B cell (primary cell): ENCODE measurements at regions not wholly inside any gene's neighbourhood (a gene's known extent, or its start where the extent isn't known, plus 50 kb on each side); places are given as distances from the start of the nearest gene placed in this dataset.

ENCODE experiments used
- ATAC-seq: fragments of 200-7000 bp; cut with Tn5 transposase; one replicate; pipeline ENCODE4 v1.10.0; 2021; ENCODE audit warnings: low read depth, mild to moderate bottlenecking, moderate number of reproducible peaks, moderate library complexity
- CTCF ChIA-PET: fragments of 350-600 bp; sonication (Branson Sonifier 250); formaldehyde crosslinking; loops from one replicate; lab custom pipeline; 2021; ENCODE audit warnings: antibody characterized with exemption, inconsistent platforms; lab: Charles Lee
- POLR2A ChIA-PET: fragments of 350-600 bp; sonication (Branson Sonifier 250); formaldehyde crosslinking; loops from one replicate; lab custom pipeline; 2021; ENCODE audit warnings: antibody characterized with exemption; lab: Charles Lee
- DNase-seq: peaks from one replicate; pipeline ENCODE4 v3.0.0; 2013
- H2AFZ ChIP-seq: 2 replicates; pipeline ENCODE4 v1.6.1; 2012; ENCODE audit warnings: mild to moderate bottlenecking, low read depth, low read length; ENCODE audit not compliant: insufficient read depth, poor library complexity, severe bottlenecking
- H3K27ac ChIP-seq, 2 donors: 1 replicate in 1 of 2; 2 replicates in 1 of 2; pipeline ENCODE4 v1.5.1; 2012 to 2013; ENCODE audit warnings: low read length in 2 of 2, mild to moderate bottlenecking in 2 of 2, moderate library complexity in 1 of 2
- H3K27me3 ChIP-seq, 4 experiments: fragments of 200-600 bp in 1 of 4; sonication (generic) in 1 of 4; replicated peaks in 1 of 4; 1 replicate in 2 of 4; 2 replicates in 2 of 4; pipeline versions ENCODE4 v1.6.1 to v1.7.0; 2013 to 2016; ENCODE audit warnings: low read length in 3 of 4, mild to moderate bottlenecking in 2 of 4, mixed read lengths in 1 of 4, moderate library complexity in 1 of 4; ENCODE audit not compliant: insufficient read depth in 4 of 4, control insufficient read depth in 3 of 4; ENCODE audit errors: control extremely low read depth in 1 of 4
- H3K36me3 ChIP-seq, 2 experiments: replicated peaks in 1 of 2; 1 replicate in 1 of 2; 2 replicates in 1 of 2; pipeline versions ENCODE4 v1.6.1 to v1.7.1; 2013; ENCODE audit warnings: low read length in 1 of 2; ENCODE audit not compliant: insufficient read depth in 2 of 2, control insufficient read depth in 1 of 2; ENCODE audit errors: control extremely low read depth in 1 of 2, extremely low read depth in 1 of 2
- H3K4me1 ChIP-seq, 2 donors: fragments of 200-600 bp in 1 of 2; sonication (generic) in 1 of 2; 1 replicate in 1 of 2; 2 replicates in 1 of 2; pipeline versions ENCODE4 v1.5.1 to v1.6.1; 2013 to 2017; ENCODE audit warnings: low read length in 2 of 2; ENCODE audit not compliant: control insufficient read depth in 2 of 2, insufficient read depth in 2 of 2
- H3K4me2 ChIP-seq: replicated peaks from 2 replicates; pipeline ENCODE3; 2012; ENCODE audit warnings: mild to moderate bottlenecking, low read depth, low read length; ENCODE audit not compliant: poor library complexity, severe bottlenecking
- H3K4me3 ChIP-seq, 5 experiments: fragments of 200-600 bp in 1 of 5; sonication (generic) in 1 of 5; 1 replicate in 3 of 5; 2 replicates in 2 of 5; pipeline versions ENCODE4 v1.5.1 to v1.7.0; 2011 to 2016; ENCODE audit warnings: low read length in 4 of 5, mild to moderate bottlenecking in 4 of 5, low read depth in 2 of 5, control low read depth in 1 of 5, moderate library complexity in 1 of 5; ENCODE audit not compliant: insufficient read depth in 1 of 5; ENCODE audit errors: control extremely low read depth in 1 of 5, extremely low read depth in 1 of 5
- H3K79me2 ChIP-seq: fragments of 200-600 bp; sonication (generic); one replicate; pipeline ENCODE4 v1.6.0; 2016; ENCODE audit warnings: low read length; ENCODE audit not compliant: control insufficient read depth, insufficient read depth
- H3K9ac ChIP-seq: fragments of 200-600 bp; sonication (generic); 2 replicates; pipeline ENCODE4 v1.6.1; 2017; ENCODE audit warnings: mild to moderate bottlenecking, low read length, moderate library complexity
- H3K9me3 ChIP-seq, 3 donors: one replicate each; pipeline versions ENCODE4 v1.6.1 to v1.7.1; 2013; ENCODE audit warnings: low read length in 2 of 3; ENCODE audit not compliant: control insufficient read depth in 2 of 3, insufficient read depth in 1 of 3; ENCODE audit errors: control extremely low read depth in 1 of 3
- H4K20me1 ChIP-seq: 2 replicates; pipeline ENCODE4 v1.6.0; 2012; ENCODE audit warnings: mild to moderate bottlenecking, low read length; ENCODE audit not compliant: insufficient read depth, control insufficient read depth, poor library complexity, severe bottlenecking
- H3K27ac Mint-ChIP-seq: one replicate; pipeline ENCODE4 v1.8.0; 2021; ENCODE audit warnings: mixed read lengths
- H3K27me3 Mint-ChIP-seq: one replicate; pipeline ENCODE4 v1.8.0; 2021; ENCODE audit warnings: mixed read lengths
- H3K4me1 Mint-ChIP-seq: one replicate; pipeline ENCODE4 v1.8.0; 2021; ENCODE audit warnings: mixed read lengths
- H3K4me3 Mint-ChIP-seq: one replicate; pipeline ENCODE4 v1.8.0; 2021; ENCODE audit warnings: mixed read lengths
- H3K9me3 Mint-ChIP-seq: one replicate; pipeline ENCODE4 v1.8.0; 2022; ENCODE audit warnings: mixed read lengths; ENCODE audit not compliant: insufficient read depth
- EZH2 ChIP-seq: IDR thresholded peaks from 2 replicates; pipeline ENCODE4 v1.6.1; 2012; ENCODE audit warnings: borderline replicate concordance, low read depth, mild to moderate bottlenecking, moderate library complexity, low read length; ENCODE audit not compliant: insufficient read depth, poor library complexity, severe bottlenecking
- WGBS: methylation state at CpG from one replicate; pipeline ENCODE4 v1.1.5; 2013; ENCODE audit warnings: missing lambda C conversion rate; ENCODE audit not compliant: insufficient coverage; 5-methylcytosine and 5-hydroxymethylcytosine counted together
- intact Hi-C: fragments of 100-400 bp; cut with micrococcal nuclease; formaldehyde crosslinking; loops from one replicate; pipeline ENCODE4 v1.10.0; 2022
- TF ChIP-seq, protein P1 (sequence below): fragments of 200-600 bp; IDR thresholded peaks from one replicate; pipeline ENCODE4 v1.8.0; 2022; ENCODE audit warnings: antibody characterized with exemption, mild to moderate bottlenecking

DNA sequence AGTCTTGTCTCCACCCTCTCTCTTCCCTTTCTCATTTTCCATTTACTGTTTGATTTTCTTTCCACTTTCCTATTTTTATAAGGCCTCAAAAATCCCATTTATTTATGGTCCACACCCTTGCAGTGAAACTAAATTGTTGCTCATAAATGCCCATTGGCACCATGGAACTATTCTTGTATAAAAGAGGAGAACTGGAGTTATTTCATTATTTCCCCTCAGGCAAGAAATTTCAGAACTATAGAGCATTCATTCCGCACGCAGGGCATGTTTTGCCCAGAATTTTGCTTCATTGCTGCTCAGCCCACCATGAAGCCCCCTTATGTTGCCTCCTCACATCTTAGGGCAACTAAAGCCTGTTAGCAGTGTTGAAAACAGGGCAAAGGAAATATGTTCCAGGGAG is 113.7 kb upstream of the MMADHC start:
- Mint-ChIP-seq H3K27ac (no peak overlapping the region), H3K4me1 (no peaks in the 10 kb centered on the region), H3K27me3 (no peaks in the 10 kb centered on the region), H3K4me3 (no peak overlapping the region), H3K9me3 (no peaks in the 10 kb centered on the region)
- DNase-seq: no peak
- H3K27me3 ChIP-seq: no peaks in the 10 kb centered on the region
- intact Hi-C loops: no loop called here
- no peak overlapping the region for H2AFZ ChIP-seq
- H3K79me2 ChIP-seq: no peaks in the 10 kb centered on the region
- H3K4me1 ChIP-seq: no peaks in the 10 kb centered on the region
- no peak overlapping the region for H3K4me3 ChIP-seq
- WGBS: no CpG with 5 or more reads among the region's 2 CpGs
- ChIA-PET POLR2A (no interaction called here), CTCF (no interaction called here)
- TF ChIP-seq, protein P1, sequence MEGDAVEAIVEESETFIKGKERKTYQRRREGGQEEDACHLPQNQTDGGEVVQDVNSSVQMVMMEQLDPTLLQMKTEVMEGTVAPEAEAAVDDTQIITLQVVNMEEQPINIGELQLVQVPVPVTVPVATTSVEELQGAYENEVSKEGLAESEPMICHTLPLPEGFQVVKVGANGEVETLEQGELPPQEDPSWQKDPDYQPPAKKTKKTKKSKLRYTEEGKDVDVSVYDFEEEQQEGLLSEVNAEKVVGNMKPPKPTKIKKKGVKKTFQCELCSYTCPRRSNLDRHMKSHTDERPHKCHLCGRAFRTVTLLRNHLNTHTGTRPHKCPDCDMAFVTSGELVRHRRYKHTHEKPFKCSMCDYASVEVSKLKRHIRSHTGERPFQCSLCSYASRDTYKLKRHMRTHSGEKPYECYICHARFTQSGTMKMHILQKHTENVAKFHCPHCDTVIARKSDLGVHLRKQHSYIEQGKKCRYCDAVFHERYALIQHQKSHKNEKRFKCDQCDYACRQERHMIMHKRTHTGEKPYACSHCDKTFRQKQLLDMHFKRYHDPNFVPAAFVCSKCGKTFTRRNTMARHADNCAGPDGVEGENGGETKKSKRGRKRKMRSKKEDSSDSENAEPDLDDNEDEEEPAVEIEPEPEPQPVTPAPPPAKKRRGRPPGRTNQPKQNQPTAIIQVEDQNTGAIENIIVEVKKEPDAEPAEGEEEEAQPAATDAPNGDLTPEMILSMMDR: no peak
- TF ChIP-seq EZH2: no peak
- no peaks in the 10 kb centered on the region for H3K9me3 ChIP-seq
- H3K9ac ChIP-seq: no peak overlapping the region
- no peak for ATAC-seq
- H3K4me2 ChIP-seq: no peak overlapping the region
- H4K20me1 ChIP-seq: no peaks in the 10 kb centered on the region
- no peaks in the 10 kb centered on the region for H3K36me3 ChIP-seq
- no peak overlapping the region for H3K27ac ChIP-seq

DNA sequence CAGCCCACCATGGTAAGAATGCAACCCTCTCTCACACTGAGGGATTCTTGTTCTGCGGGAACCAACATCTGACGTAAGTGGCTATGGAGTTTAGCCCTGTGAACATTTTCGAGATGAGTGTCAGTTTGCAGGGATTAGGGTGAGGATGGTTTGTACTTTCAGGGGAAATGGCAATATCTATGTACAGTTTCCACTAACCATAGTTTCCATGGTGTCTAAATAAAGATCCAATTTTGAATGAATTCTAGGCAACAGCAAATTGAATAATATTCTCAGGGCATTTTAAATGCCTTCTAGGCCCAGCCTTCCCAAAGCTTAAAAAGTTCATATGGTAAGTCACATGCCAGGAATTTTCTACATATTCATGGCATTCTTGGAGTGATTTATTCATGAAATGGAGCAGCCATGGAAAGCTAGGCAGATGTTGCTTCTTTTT is 105.4 kb upstream of the MMADHC start:
- H3K9ac ChIP-seq: no peak overlapping the region
- H3K4me3 ChIP-seq: no peak overlapping the region
- H3K4me2 ChIP-seq: no peak overlapping the region
- POLR2A ChIA-PET: no interaction called here
- no peaks in the 10 kb centered on the region for H4K20me1 ChIP-seq
- H3K9me3 Mint-ChIP-seq: peaks cover 2% of the 10 kb centered on the region
- no peaks in the 10 kb centered on the region for H3K27me3 ChIP-seq
- DNase-seq (no peak), ATAC-seq (no peak)
- H3K79me2 ChIP-seq: no peaks in the 10 kb centered on the region
- H2AFZ ChIP-seq: no peak overlapping the region
- H3K27ac Mint-ChIP-seq: no peak overlapping the region
- CTCF ChIA-PET: interaction anchor here (0.6 kb wide), 1 partner anchor 854 kb away, joined by 5 read pairs; no protein-coding TSS in a partner anchor
- WGBS: no CpG with 5 or more reads among the region's 3 CpGs
- intact Hi-C loops: no loop called here
- no peaks in the 10 kb centered on the region for H3K27me3 Mint-ChIP-seq
- no peaks in the 10 kb centered on the region for H3K9me3 ChIP-seq
- H3K4me3 Mint-ChIP-seq: no peak overlapping the region
- H3K36me3 ChIP-seq: no peaks in the 10 kb centered on the region
- H3K27ac ChIP-seq: no peak overlapping the region
- no peaks in the 10 kb centered on the region for H3K4me1 ChIP-seq
- TF ChIP-seq, protein P1: no peak
- TF ChIP-seq EZH2: no peak
- H3K4me1 Mint-ChIP-seq: no peaks in the 10 kb centered on the region
